WERI-Rb-1 (cell line): ENCODE measurements at regions not wholly inside any gene's neighbourhood (a gene's known extent, or its start where the extent isn't known, plus 50 kb on each side); places are given as distances from the start of the nearest gene placed in this dataset.

ENCODE experiments used
- DNase-seq: peaks from one replicate; pipeline ENCODE4 v3.0.0-alpha.2; 2020
- H3K27ac ChIP-seq: fragments of 250-450 bp; sonication (Bioruptor Pico); 2 replicates; pipeline ENCODE4 v1.5.1; 2020; ENCODE audit warnings: mild to moderate bottlenecking, moderate library complexity
- H3K27me3 ChIP-seq: fragments of 250-450 bp; sonication (Bioruptor Pico); 2 replicates; pipeline ENCODE4 v1.5.1; 2021; ENCODE audit warnings: mild to moderate bottlenecking, low read depth, moderate library complexity; ENCODE audit not compliant: insufficient read depth, severe bottlenecking
- H3K36me3 ChIP-seq: fragments of 250-450 bp; sonication (Bioruptor Pico); 2 replicates; pipeline ENCODE4 v1.5.1; 2020; ENCODE audit warnings: mild to moderate bottlenecking, moderate library complexity
- H3K4me3 ChIP-seq: 2 replicates; pipeline ENCODE4 v1.5.1; 2011; ENCODE audit warnings: low read depth, mild to moderate bottlenecking, control low read depth, low read length
- H3K9me3 ChIP-seq: fragments of 250-450 bp; sonication (Bioruptor Pico); 2 replicates; pipeline ENCODE4 v1.5.1; 2021; ENCODE audit warnings: mild to moderate bottlenecking, moderate library complexity; ENCODE audit not compliant: severe bottlenecking
- CTCF ChIP-seq: IDR thresholded peaks from 2 replicates; pipeline ENCODE4 v1.5.1; 2011; ENCODE audit warnings: low read depth, mild to moderate bottlenecking, control low read depth, inconsistent platforms, low read length

- no peaks in the 10 kb centered on the region for H3K36me3 ChIP-seq
- no peak overlapping the region for H3K27ac ChIP-seq
Measured at GRCh38 chr10:77712207-77712606, 74.6 kb upstream of the KCNMA1 start.

GRCh38 chr10:77711683-77712049 lies 74.1 kb upstream of the KCNMA1 start:
- H3K27me3 ChIP-seq, result no peaks in the 10 kb centered on the region
- no peak overlapping the region for H3K4me3 ChIP-seq
- H3K27ac ChIP-seq, result no peak overlapping the region
- TF ChIP-seq CTCF, result no peak
- DNase-seq, result no peak
- no peaks in the 10 kb centered on the region for H3K36me3 ChIP-seq
- no peaks in the 10 kb centered on the region for H3K9me3 ChIP-seq

More at GRCh38 chr10:77712207-77712606, 74.6 kb upstream of the KCNMA1 start:
- no peak for DNase-seq
- no peaks in the 10 kb centered on the region for H3K9me3 ChIP-seq
- H3K4me3 ChIP-seq, result no peak overlapping the region
- no peak for TF ChIP-seq CTCF
- no peaks in the 10 kb centered on the region for H3K27me3 ChIP-seq

- no peak overlapping the region for H3K4me3 ChIP-seq
- peak; percentile 72 for DNase-seq
Measured at GRCh38 chr10:77710759-77711682, 73.4 kb upstream of the KCNMA1 start.

GRCh38 chr10:77710081-77710551 lies 72.5 kb upstream of the KCNMA1 start:
- H3K36me3 ChIP-seq, result no peaks in the 10 kb centered on the region
- no peaks in the 10 kb centered on the region for H3K27me3 ChIP-seq
- no peak overlapping the region for H3K4me3 ChIP-seq
- no peak for DNase-seq
- H3K9me3 ChIP-seq, result no peaks in the 10 kb centered on the region
- H3K27ac ChIP-seq, result no peak overlapping the region
- no peak for TF ChIP-seq CTCF

More at GRCh38 chr10:77710759-77711682, 73.4 kb upstream of the KCNMA1 start:
- H3K27me3 ChIP-seq, result no peaks in the 10 kb centered on the region
- no peaks in the 10 kb centered on the region for H3K36me3 ChIP-seq
- no peak overlapping the region for H3K27ac ChIP-seq
- H3K9me3 ChIP-seq, result no peaks in the 10 kb centered on the region
- peak; percentile 99 for TF ChIP-seq CTCF

- H3K9me3 ChIP-seq, result no peaks in the 10 kb centered on the region
- H3K27ac ChIP-seq, result no peak overlapping the region
- H3K4me3 ChIP-seq, result no peak overlapping the region
- H3K36me3 ChIP-seq, result no peaks in the 10 kb centered on the region
- no peaks in the 10 kb centered on the region for H3K27me3 ChIP-seq
- TF ChIP-seq CTCF, result no peak
- no peak for DNase-seq
Measured at GRCh38 chr10:77707570-77707969, 70.0 kb upstream of the KCNMA1 start.

GRCh38 chr10:77702166-77702565 lies 64.6 kb upstream of the KCNMA1 start:
- DNase-seq, result no peak
- no peak overlapping the region for H3K4me3 ChIP-seq
- no peak for TF ChIP-seq CTCF
- no peaks in the 10 kb centered on the region for H3K9me3 ChIP-seq
- H3K27me3 ChIP-seq, result no peaks in the 10 kb centered on the region
- H3K36me3 ChIP-seq, result no peaks in the 10 kb centered on the region
- H3K27ac ChIP-seq, result no peak overlapping the region
